Neuronal stem cell (in vitro differentiated cells): ENCODE measurements at regions not wholly inside any gene's neighbourhood (a gene's known extent, or its start where the extent isn't known, plus 50 kb on each side); places are given as distances from the start of the nearest gene placed in this dataset.

Experiments used
- DNase-seq: peaks from one replicate; pipeline ENCODE4 v3.0.0-alpha.2; 2013; ENCODE audit warnings: low spot score
- H2AFZ ChIP-seq: one replicate; pipeline ENCODE4 v1.6.1; 2013; ENCODE audit warnings: mild to moderate bottlenecking, low read length, inconsistent platforms
- H2AK5ac ChIP-seq: 2 replicates; pipeline ENCODE4 v1.6.1; 2013; ENCODE audit warnings: low read depth, mild to moderate bottlenecking, inconsistent platforms, low read length, moderate library complexity, mixed read lengths
- H2BK120ac ChIP-seq: 2 replicates; pipeline ENCODE4 v1.6.1; 2013; ENCODE audit warnings: low read depth, mild to moderate bottlenecking, inconsistent platforms, low read length, moderate library complexity, mixed read lengths
- H2BK12ac ChIP-seq: one replicate; pipeline ENCODE4 v1.6.1; 2013; ENCODE audit warnings: low read length, inconsistent platforms
- H2BK15ac ChIP-seq: 2 replicates; pipeline ENCODE4 v1.6.1; 2013; ENCODE audit warnings: mild to moderate bottlenecking, low read length, inconsistent platforms, mixed read lengths
- H2BK5ac ChIP-seq: one replicate; pipeline ENCODE4 v1.6.1; 2013; ENCODE audit warnings: inconsistent platforms, mild to moderate bottlenecking, low read length, moderate library complexity
- H3K14ac ChIP-seq: one replicate; pipeline ENCODE4 v1.6.1; 2013; ENCODE audit warnings: low read length, inconsistent platforms
- H3K18ac ChIP-seq: 2 replicates; pipeline ENCODE4 v1.6.1; 2013; ENCODE audit warnings: low read length, inconsistent platforms
- H3K23ac ChIP-seq: 2 replicates; pipeline ENCODE4 v1.6.1; 2013; ENCODE audit warnings: low read depth, mild to moderate bottlenecking, mixed read lengths, low read length, inconsistent platforms; ENCODE audit not compliant: poor library complexity
- H3K27ac ChIP-seq: replicated peaks from 3 replicates; pipeline ENCODE4 v1.5.1; 2013; ENCODE audit warnings: low read length, inconsistent platforms
- H3K27me3 ChIP-seq, 3 experiments: 2 replicates each; pipeline ENCODE4 v1.6.1; 2013; ENCODE audit warnings: low read length in 3 of 3, mild to moderate bottlenecking in 2 of 3, inconsistent platforms in 1 of 3, low read depth in 1 of 3, mixed read lengths in 1 of 3, moderate library complexity in 1 of 3; ENCODE audit not compliant: control insufficient read depth in 3 of 3, insufficient read depth in 3 of 3
- H3K36me3 ChIP-seq, 2 donors: replicated peaks in 1 of 2; 2 replicates each; pipeline ENCODE4 v1.6.1; 2013; ENCODE audit warnings: low read length in 2 of 2; ENCODE audit not compliant: control insufficient read depth in 2 of 2, insufficient read depth in 2 of 2
- H3K4ac ChIP-seq: 2 replicates; pipeline ENCODE4 v1.6.1; 2013; ENCODE audit warnings: inconsistent platforms, mild to moderate bottlenecking, low read length, moderate library complexity
- H3K4me1 ChIP-seq, 2 donors: 1 replicate in 1 of 2; 2 replicates in 1 of 2; pipeline ENCODE4 v1.6.1; 2013; ENCODE audit warnings: low read length in 2 of 2, low read depth in 1 of 2; ENCODE audit not compliant: control insufficient read depth in 2 of 2, insufficient read depth in 1 of 2
- H3K4me2 ChIP-seq: one replicate; pipeline ENCODE4 v1.6.1; 2013; ENCODE audit warnings: mild to moderate bottlenecking, low read length, inconsistent platforms; ENCODE audit not compliant: insufficient read depth, poor library complexity, severe bottlenecking
- H3K4me3 ChIP-seq, 2 donors: 2 replicates each; pipeline ENCODE4 v1.5.1; 2013; ENCODE audit warnings: low read length in 2 of 2, mild to moderate bottlenecking in 2 of 2, inconsistent platforms in 1 of 2, moderate library complexity in 1 of 2
- H3K79me1 ChIP-seq: one replicate; pipeline ENCODE4 v1.6.1; 2013; ENCODE audit warnings: low read depth, mild to moderate bottlenecking, inconsistent platforms, low read length, moderate library complexity
- H3K9ac ChIP-seq: one replicate; pipeline ENCODE4 v1.6.1; 2013; ENCODE audit warnings: mild to moderate bottlenecking, low read depth, low read length, inconsistent platforms; ENCODE audit not compliant: poor library complexity
- H3K9me3 ChIP-seq, 2 donors: replicated peaks in 1 of 2; 2 replicates each; pipeline versions ENCODE3 to v1.6.1; 2013; ENCODE audit warnings: low read length in 2 of 2, mild to moderate bottlenecking in 2 of 2, inconsistent platforms in 1 of 2, low read depth in 1 of 2, mixed read lengths in 1 of 2, moderate library complexity in 1 of 2; ENCODE audit not compliant: control insufficient read depth in 2 of 2, insufficient read depth in 1 of 2
- H4K8ac ChIP-seq: one replicate; pipeline ENCODE4 v1.6.1; 2013; ENCODE audit warnings: low read depth, mild to moderate bottlenecking, inconsistent platforms, low read length, moderate library complexity
- H4K91ac ChIP-seq: one replicate; pipeline ENCODE4 v1.6.1; 2013; ENCODE audit warnings: low read length, low read depth, mild to moderate bottlenecking, inconsistent platforms; ENCODE audit not compliant: poor library complexity
- WGBS, 2 donors: extraction: QIAGEN DNeasy Blood & Tissue Kit; methylation state at CpG; one replicate each; pipeline ENCODE4 v1.1.7; 2013; ENCODE audit warnings: missing lambda C conversion rate in 2 of 2, mixed read lengths in 1 of 2; ENCODE audit not compliant: insufficient read length in 2 of 2, insufficient replicate concordance in 1 of 2; ENCODE audit errors: extremely low coverage in 2 of 2; 5-methylcytosine and 5-hydroxymethylcytosine counted together

- H3K9ac ChIP-seq: no peak overlapping the region
- no CpG with 5 or more reads among the region's 5 CpGs for WGBS, 2 donors
- H3K27ac ChIP-seq: no peak overlapping the region
- no peak for DNase-seq
- H3K9me3 ChIP-seq: no peaks in the 10 kb centered on the region
- H3K79me1 ChIP-seq: no peaks in the 10 kb centered on the region
- no peak overlapping the region for H2BK15ac ChIP-seq
- no peak overlapping the region for H3K4me2 ChIP-seq
- no peak overlapping the region for H4K8ac ChIP-seq
- no peak overlapping the region for H3K23ac ChIP-seq
- no peak overlapping the region for H3K14ac ChIP-seq
- no peak overlapping the region for H3K4ac ChIP-seq
- no peak overlapping the region for H2BK12ac ChIP-seq
- no peak overlapping the region for H4K91ac ChIP-seq
- H2AFZ ChIP-seq: no peak overlapping the region
- H3K4me3 ChIP-seq: no peak overlapping the region
- no peak overlapping the region for H2BK5ac ChIP-seq
- no peak overlapping the region for H2AK5ac ChIP-seq
- no peaks in the 10 kb centered on the region for H3K36me3 ChIP-seq
- H2BK120ac ChIP-seq: no peak overlapping the region
- no peaks in the 10 kb centered on the region for H3K27me3 ChIP-seq
- H3K4me1 ChIP-seq: peaks cover 0 to 2% of the 10 kb centered on the region in 2 donors
- H3K18ac ChIP-seq: no peak overlapping the region
Measured at GRCh38 chr1:168371477-168371876, 90.8 kb downstream of the TBX19 start.

- no peak overlapping the region for H2BK12ac ChIP-seq
- H3K9ac ChIP-seq: no peak overlapping the region
- H3K18ac ChIP-seq: no peak overlapping the region
- H2AK5ac ChIP-seq: no peak overlapping the region
- H2BK120ac ChIP-seq: no peak overlapping the region
- peaks cover 0 to 2% of the 10 kb centered on the region in 2 donors for H3K4me1 ChIP-seq
- no CpG with 5 or more reads among the region's 3 CpGs for WGBS, 2 donors
- H2BK5ac ChIP-seq: no peak overlapping the region
- no peak overlapping the region for H3K4ac ChIP-seq
- H2AFZ ChIP-seq: no peak overlapping the region
- H2BK15ac ChIP-seq: no peak overlapping the region
- no peak overlapping the region for H4K91ac ChIP-seq
- H3K4me2 ChIP-seq: no peak overlapping the region
- H3K23ac ChIP-seq: no peak overlapping the region
- DNase-seq: no peak
- H3K27me3 ChIP-seq: no peaks in the 10 kb centered on the region
- no peaks in the 10 kb centered on the region for H3K36me3 ChIP-seq
- no peak overlapping the region for H4K8ac ChIP-seq
- no peaks in the 10 kb centered on the region for H3K9me3 ChIP-seq
- no peak overlapping the region for H3K27ac ChIP-seq
- H3K79me1 ChIP-seq: no peaks in the 10 kb centered on the region
- no peak overlapping the region for H3K14ac ChIP-seq
- no peak overlapping the region for H3K4me3 ChIP-seq
Measured at GRCh38 chr1:168370586-168370985, 89.9 kb downstream of the TBX19 start.

GRCh38 chr1:168369655-168370054, 89.0 kb downstream of the TBX19 start:
- no peak overlapping the region for H3K4me2 ChIP-seq
- no peak overlapping the region for H3K23ac ChIP-seq
- H2BK120ac ChIP-seq: no peak overlapping the region
- H4K91ac ChIP-seq: no peak overlapping the region
- H3K4me3 ChIP-seq: no peak overlapping the region
- no peak for DNase-seq
- H2BK5ac ChIP-seq: no peak overlapping the region
- no peak overlapping the region for H2BK15ac ChIP-seq
- no peaks in the 10 kb centered on the region for H3K79me1 ChIP-seq
- H3K9me3 ChIP-seq: no peaks in the 10 kb centered on the region
- H3K27ac ChIP-seq: no peak overlapping the region
- H4K8ac ChIP-seq: no peak overlapping the region
- H2AFZ ChIP-seq: no peak overlapping the region
- peaks cover 0 to 2% of the 10 kb centered on the region in 2 donors for H3K4me1 ChIP-seq
- H3K9ac ChIP-seq: no peak overlapping the region
- H2AK5ac ChIP-seq: no peak overlapping the region
- no peak overlapping the region for H3K4ac ChIP-seq
- H3K27me3 ChIP-seq: no peaks in the 10 kb centered on the region
- WGBS, 2 donors: no CpG with 5 or more reads among the region's 5 CpGs
- H3K18ac ChIP-seq: no peak overlapping the region
- no peaks in the 10 kb centered on the region for H3K36me3 ChIP-seq
- H2BK12ac ChIP-seq: no peak overlapping the region
- H3K14ac ChIP-seq: no peak overlapping the region

GRCh38 chr1:168368131-168368530, 87.5 kb downstream of the TBX19 start:
- Histone ChIP-seq H4K8ac (no peak overlapping the region), H3K23ac (no peak overlapping the region), H4K91ac (no peak overlapping the region), H3K4ac (no peak overlapping the region), H3K9me3 (no peaks in the 10 kb centered on the region), H3K27ac (no peak overlapping the region), H3K4me1 (peaks cover 0 to 2% of the 10 kb centered on the region in 2 donors), H3K9ac (no peak overlapping the region), H3K14ac (no peak overlapping the region), H3K79me1 (no peaks in the 10 kb centered on the region), H2BK120ac (no peak overlapping the region), H2BK15ac (no peak overlapping the region), H2BK12ac (no peak overlapping the region), H2BK5ac (no peak overlapping the region), H3K4me2 (no peak overlapping the region), H2AFZ (no peak overlapping the region), H2AK5ac (no peak overlapping the region), H3K4me3 (no peak overlapping the region), H3K36me3 (no peaks in the 10 kb centered on the region), H3K18ac (no peak overlapping the region), H3K27me3 (no peaks in the 10 kb centered on the region)
- no peak for DNase-seq
- WGBS, 2 donors: no CpG with 5 or more reads among the region's 1 CpG
